Lower lobe of right lung (tissue), 2 donors: ENCODE measurements at regions not wholly inside any gene's neighbourhood (a gene's known extent, or its start where the extent isn't known, plus 50 kb on each side); places are given as distances from the start of the nearest gene placed in this dataset.

Experiments
- ATAC-seq, 2 donors: fragments of 200-7000 bp; cut with Tn5 transposase; one replicate each; pipeline ENCODE4 v1.9.1; 2020 to 2022; ENCODE audit warnings: mild to moderate bottlenecking in 2 of 2, moderate library complexity in 2 of 2
- DNase-seq: peaks from one replicate; pipeline ENCODE4 v3.0.0-alpha.2; 2020
- H3K27ac ChIP-seq: fragments of 200-600 bp; one replicate; pipeline ENCODE4 v1.8.0; 2022
- H3K27me3 ChIP-seq: fragments of 200-600 bp; one replicate; pipeline ENCODE4 v1.8.0; 2022; ENCODE audit warnings: low read depth
- H3K36me3 ChIP-seq: fragments of 200-600 bp; one replicate; pipeline ENCODE4 v1.8.0; 2022; ENCODE audit warnings: mild to moderate bottlenecking
- H3K4me1 ChIP-seq: fragments of 200-600 bp; one replicate; pipeline ENCODE4 v1.8.0; 2022
- H3K4me3 ChIP-seq: fragments of 200-600 bp; one replicate; pipeline ENCODE4 v1.8.0; 2022; ENCODE audit warnings: mild to moderate bottlenecking
- H3K9me3 ChIP-seq: fragments of 200-600 bp; one replicate; pipeline ENCODE4 v1.8.0; 2022
- CTCF ChIP-seq: fragments of 200-600 bp; IDR thresholded peaks from one replicate; pipeline ENCODE4 v1.8.0; 2022; ENCODE audit warnings: antibody characterized with exemption, mild to moderate bottlenecking
- intact Hi-C: fragments of 100-400 bp; cut with DNase I; formaldehyde crosslinking; loops from one replicate; pipeline ENCODE4 v1.11.0; 2022
- donor health status: DM: no; HTN: yes; CAD: no; lungs with severe emphysema.

GRCh38 chr1:187514110-187514509 lies 685.4 kb downstream of the PLA2G4A start:
- no peaks in the 10 kb centered on the region for H3K4me1 ChIP-seq
- H3K27me3 ChIP-seq = no peaks in the 10 kb centered on the region
- no peaks in the 10 kb centered on the region for H3K36me3 ChIP-seq
- no peak overlapping the region for H3K4me3 ChIP-seq
- H3K27ac ChIP-seq = no peak overlapping the region
- TF ChIP-seq CTCF = no peak
- no peak for DNase-seq
- no peak for ATAC-seq
- intact Hi-C loops = no loop called here
- no peaks in the 10 kb centered on the region for H3K9me3 ChIP-seq

DNA sequence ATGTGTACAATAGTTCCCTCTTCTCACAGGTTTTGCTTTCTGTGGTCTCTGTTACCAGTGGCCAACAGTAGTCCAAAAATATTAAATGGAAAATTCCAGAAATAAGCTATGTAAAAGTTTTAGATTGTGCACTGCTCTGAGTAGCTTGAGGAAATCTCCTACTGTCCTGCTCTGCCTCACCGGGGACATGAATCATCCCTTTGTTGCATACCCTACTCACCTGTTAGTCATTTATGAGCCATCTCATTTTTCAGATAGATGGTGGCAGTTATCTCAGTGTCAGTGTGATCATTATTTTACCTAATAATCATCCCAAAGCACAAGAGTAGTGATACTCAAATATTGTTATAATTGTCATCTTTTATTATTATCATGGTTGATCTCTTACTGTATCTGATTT lies 688.1 kb downstream of the PLA2G4A start:
- H3K27ac ChIP-seq = no peak overlapping the region
- H3K9me3 ChIP-seq = no peaks in the 10 kb centered on the region
- H3K36me3 ChIP-seq = no peaks in the 10 kb centered on the region
- intact Hi-C loops = no loop called here
- H3K4me1 ChIP-seq = no peaks in the 10 kb centered on the region
- no peak for DNase-seq
- H3K27me3 ChIP-seq = no peaks in the 10 kb centered on the region
- H3K4me3 ChIP-seq = no peak overlapping the region
- no peak for TF ChIP-seq CTCF
- no peak for ATAC-seq

DNA sequence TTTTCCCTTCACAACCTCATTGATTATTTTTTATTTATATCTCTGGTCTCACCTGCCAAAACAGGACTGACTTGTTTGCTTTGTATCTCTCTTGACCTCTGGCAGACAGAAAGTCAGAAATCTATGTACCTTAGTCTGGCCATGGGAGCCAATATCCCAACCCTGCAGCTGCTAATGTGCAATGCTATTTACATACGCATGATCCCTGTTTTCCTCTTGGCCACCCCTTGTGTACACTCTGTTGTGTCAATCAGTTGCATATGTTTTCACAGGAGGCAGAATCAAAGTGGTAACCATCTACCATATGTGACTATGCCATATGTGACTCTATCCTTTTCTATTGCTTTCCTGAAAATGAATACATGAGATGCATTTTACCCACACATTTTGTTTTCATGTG lies 688.8 kb downstream of the PLA2G4A start:
- Histone ChIP-seq H3K36me3 (no peaks in the 10 kb centered on the region), H3K9me3 (no peaks in the 10 kb centered on the region), H3K27me3 (no peaks in the 10 kb centered on the region), H3K27ac (no peak overlapping the region), H3K4me1 (no peaks in the 10 kb centered on the region), H3K4me3 (no peak overlapping the region)
- intact Hi-C loops = no loop called here
- ATAC-seq = no peak
- DNase-seq = no peak
- no peak for TF ChIP-seq CTCF

DNA sequence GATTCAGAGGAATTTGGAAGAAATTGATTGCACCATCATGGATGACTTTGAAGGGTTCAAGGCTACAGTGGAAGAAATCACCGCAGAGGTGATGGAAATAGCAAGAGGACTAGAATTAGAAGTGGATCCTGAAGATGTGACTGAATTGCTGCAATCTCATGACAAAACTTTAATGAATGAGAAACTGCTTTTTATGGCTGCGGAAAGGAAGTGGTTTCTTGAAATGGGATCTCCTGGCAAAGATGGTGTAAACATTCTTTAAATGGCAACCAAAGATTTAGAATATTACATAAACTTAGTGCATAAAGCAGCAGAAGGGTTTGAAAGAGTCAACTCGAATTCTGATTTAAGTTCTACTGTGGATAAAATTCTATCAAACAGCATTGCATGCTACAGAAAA lies 698.6 kb downstream of the PLA2G4A start:
- no peak for TF ChIP-seq CTCF
- intact Hi-C loops = no loop called here
- H3K4me1 ChIP-seq = no peaks in the 10 kb centered on the region
- no peak overlapping the region for H3K4me3 ChIP-seq
- no peak overlapping the region for H3K27ac ChIP-seq
- DNase-seq (no peak), ATAC-seq (no peak)
- no peaks in the 10 kb centered on the region for H3K36me3 ChIP-seq
- no peaks in the 10 kb centered on the region for H3K27me3 ChIP-seq
- H3K9me3 ChIP-seq = no peaks in the 10 kb centered on the region

GRCh38 chr1:187537936-187538335 lies 709.2 kb downstream of the PLA2G4A start:
- H3K9me3 ChIP-seq = no peaks in the 10 kb centered on the region
- H3K36me3 ChIP-seq = no peaks in the 10 kb centered on the region
- H3K4me3 ChIP-seq = no peak overlapping the region
- intact Hi-C loops = no loop called here
- TF ChIP-seq CTCF = no peak
- no peak for ATAC-seq
- H3K4me1 ChIP-seq = no peaks in the 10 kb centered on the region
- DNase-seq = no peak
- no peaks in the 10 kb centered on the region for H3K27me3 ChIP-seq
- H3K27ac ChIP-seq = no peak overlapping the region

GRCh38 chr1:187549540-187549939 lies 720.8 kb downstream of the PLA2G4A start:
- H3K4me1 ChIP-seq = no peaks in the 10 kb centered on the region
- no peak overlapping the region for H3K4me3 ChIP-seq
- no peak overlapping the region for H3K27ac ChIP-seq
- H3K27me3 ChIP-seq = no peaks in the 10 kb centered on the region
- DNase-seq (no peak), ATAC-seq (no peak)
- no peak for TF ChIP-seq CTCF
- no peaks in the 10 kb centered on the region for H3K36me3 ChIP-seq
- peaks cover 6% of the 10 kb centered on the region for H3K9me3 ChIP-seq
- intact Hi-C loops = no loop called here
